ENCODE measurements at regions not wholly inside any gene's neighbourhood (a gene's known extent, or its start where the extent isn't known, plus 50 kb on each side); places are given as distances from the start of the nearest gene placed in this dataset.

DNA sequence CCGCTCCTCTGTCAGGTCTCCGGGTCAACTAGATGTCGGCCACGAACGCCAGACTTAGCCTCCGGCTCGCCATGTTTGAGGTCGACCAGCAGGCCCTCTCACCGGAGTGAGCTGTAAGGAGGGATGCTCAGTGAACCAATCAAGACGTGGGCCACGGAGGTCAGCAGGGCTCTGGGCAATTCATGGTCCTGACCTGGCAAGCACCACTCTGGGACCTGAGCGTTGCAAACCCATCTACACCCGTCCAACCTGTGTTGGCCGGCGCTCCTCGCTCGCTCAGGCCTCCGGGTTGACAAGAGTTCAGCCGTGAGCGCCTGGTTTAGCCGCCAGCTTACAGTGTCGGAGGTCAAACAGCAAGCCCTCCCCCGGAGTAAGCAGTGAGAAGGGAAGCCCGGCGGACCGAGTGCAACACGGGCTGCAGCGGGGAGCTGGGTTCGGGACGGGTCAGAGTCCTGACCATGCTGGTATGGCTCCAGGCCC, 1361.9 kb downstream of the UQCRFS1 start:
- Histone ChIP-seq H3K4me1 (ENCODE audit: control insufficient read depth, extremely low read depth, insufficient read depth, low read length) (no peaks in the 10 kb centered on the region), H3K27me3 (ENCODE audit: control insufficient read depth in 2 of 2, insufficient read depth in 2 of 2, low read length in 2 of 2) (no peaks in the 10 kb centered on the region), H2AFZ (ENCODE audit: low read depth, low read length) (no peak overlapping the region), H3K36me3 (ENCODE audit: control insufficient read depth in 2 of 2, extremely low read depth in 1 of 2, insufficient read depth in 2 of 2, low read length in 2 of 2) (no peaks in the 10 kb centered on the region), H3K9ac (replicated peaks; ENCODE audit: extremely low read depth, insufficient read depth, low read length) (no peak overlapping the region), H3K27ac (ENCODE audit: insufficient read depth, low read depth, low read length) (no peak overlapping the region), H4K20me1 (replicated peaks; ENCODE audit: control insufficient read depth, extremely low read depth, insufficient read depth, low read length) (no peaks in the 10 kb centered on the region), H3K4me3 (replicated peaks in 1 of 3; ENCODE audit: insufficient read depth in 1 of 3, low read depth in 1 of 3, low read length in 3 of 3) (no peak overlapping the region), H3K79me2 (ENCODE audit: control insufficient read depth, insufficient read depth, low read length) (no peaks in the 10 kb centered on the region), H3K9me1 (replicated peaks; ENCODE audit: control insufficient read depth, extremely low read depth, insufficient read depth, low read length) (no peaks in the 10 kb centered on the region), H3K9me3 (replicated peaks; ENCODE audit: control insufficient read depth, insufficient read depth, low read length) (peaks cover 5% of the 10 kb centered on the region), H3K4me2 (ENCODE audit: insufficient read depth, low read length) (no peak overlapping the region)
- TF ChIP-seq, protein P1, sequence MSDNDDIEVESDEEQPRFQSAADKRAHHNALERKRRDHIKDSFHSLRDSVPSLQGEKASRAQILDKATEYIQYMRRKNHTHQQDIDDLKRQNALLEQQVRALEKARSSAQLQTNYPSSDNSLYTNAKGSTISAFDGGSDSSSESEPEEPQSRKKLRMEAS (IDR thresholded peaks at IDR 0.05; ENCODE audit: insufficient read depth, insufficient read length) = no peak
- TF ChIP-seq JUN (IDR thresholded peaks at IDR 0.05; ENCODE audit: borderline replicate concordance, insufficient read depth, insufficient read length, low read depth) = no peak
- TF ChIP-seq, protein P2, sequence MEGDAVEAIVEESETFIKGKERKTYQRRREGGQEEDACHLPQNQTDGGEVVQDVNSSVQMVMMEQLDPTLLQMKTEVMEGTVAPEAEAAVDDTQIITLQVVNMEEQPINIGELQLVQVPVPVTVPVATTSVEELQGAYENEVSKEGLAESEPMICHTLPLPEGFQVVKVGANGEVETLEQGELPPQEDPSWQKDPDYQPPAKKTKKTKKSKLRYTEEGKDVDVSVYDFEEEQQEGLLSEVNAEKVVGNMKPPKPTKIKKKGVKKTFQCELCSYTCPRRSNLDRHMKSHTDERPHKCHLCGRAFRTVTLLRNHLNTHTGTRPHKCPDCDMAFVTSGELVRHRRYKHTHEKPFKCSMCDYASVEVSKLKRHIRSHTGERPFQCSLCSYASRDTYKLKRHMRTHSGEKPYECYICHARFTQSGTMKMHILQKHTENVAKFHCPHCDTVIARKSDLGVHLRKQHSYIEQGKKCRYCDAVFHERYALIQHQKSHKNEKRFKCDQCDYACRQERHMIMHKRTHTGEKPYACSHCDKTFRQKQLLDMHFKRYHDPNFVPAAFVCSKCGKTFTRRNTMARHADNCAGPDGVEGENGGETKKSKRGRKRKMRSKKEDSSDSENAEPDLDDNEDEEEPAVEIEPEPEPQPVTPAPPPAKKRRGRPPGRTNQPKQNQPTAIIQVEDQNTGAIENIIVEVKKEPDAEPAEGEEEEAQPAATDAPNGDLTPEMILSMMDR (IDR thresholded peaks at IDR 0.05; ENCODE audit: extremely low read depth in 1 of 2, insufficient read depth in 1 of 2, low read depth in 1 of 2, low read length in 2 of 2) = no peak
- no peak for TF ChIP-seq EZH2 (IDR thresholded peaks at IDR 0.05; ENCODE audit: borderline replicate concordance, low read depth, low read length, severe bottlenecking)
- no peak for TF ChIP-seq MYC (IDR thresholded peaks at IDR 0.05; ENCODE audit: low read depth, low read length)
- TF ChIP-seq POLR2A (IDR thresholded peaks at IDR 0.05; ENCODE audit: low read depth, low read length) = no peak
- TF ChIP-seq FOS (IDR thresholded peaks at IDR 0.05; ENCODE audit: borderline replicate concordance, insufficient read depth, low read length) = no peak
- no peak for TF ChIP-seq POLR2AphosphoS5 (IDR thresholded peaks at IDR 0.05; ENCODE audit: insufficient read depth, low read depth, low read length)
- no peak for TF ChIP-seq GATA2 (IDR thresholded peaks at IDR 0.05; ENCODE audit: insufficient read depth, insufficient read length, low read depth, low read length)
- no TSS peak for BruUV-seq (replicated peaks)
- CTCF ChIA-PET = no interaction called here
- dilution Hi-C loops (cut with MboI; ENCODE audit: extremely low pct_ligation_motif_present, low sequenced_read_pairs) = no loop called here
- POLR2A ChIA-PET = no interaction called here
- intact Hi-C loops (cut with micrococcal nuclease) = no loop called here
- DNase-seq (ENCODE audit: low read depth, low spot score) (no peak), FAIRE-seq (no peak)

Measured in endothelial cell of umbilical vein (primary cell).